HG02885 (cell line): ENCODE measurements at regions not wholly inside any gene's neighbourhood (a gene's known extent, or its start where the extent isn't known, plus 50 kb on each side); places are given as distances from the start of the nearest gene placed in this dataset.
"Not testable (repeated sequence)": the region's sequence is repeated elsewhere in the genome, so short reads cannot be mapped to it uniquely, and the experiment has no call there.

ENCODE experiments used
- ATAC-seq: cut with Tn5 transposase; IDR thresholded peaks from one replicate; pipeline ENCODE4 v1.9.1; 2021; ENCODE audit warnings: mild to moderate bottlenecking; ENCODE audit not compliant: unreplicated experiment, poor library complexity

DNA sequence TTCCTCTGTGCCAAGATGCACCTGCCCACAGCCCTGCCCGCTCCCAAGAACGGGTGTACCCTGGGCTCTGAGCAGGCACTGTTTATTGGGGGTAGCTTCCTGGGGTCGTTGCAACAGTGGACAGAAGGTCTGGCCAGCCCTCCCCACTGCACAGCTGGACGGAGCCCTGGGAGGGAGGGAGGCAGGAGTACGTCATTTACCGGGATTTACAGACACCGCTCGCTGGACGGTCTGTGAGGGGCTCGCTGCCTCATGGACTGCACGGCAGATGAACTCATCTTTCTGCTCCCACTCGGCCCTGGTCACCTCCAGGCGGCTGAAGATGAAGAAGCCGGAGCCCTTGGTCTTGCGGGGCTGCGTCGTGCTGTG, 195.2 kb downstream of the TMEM121 start:
- not testable (repeated sequence) for ATAC-seq

DNA sequence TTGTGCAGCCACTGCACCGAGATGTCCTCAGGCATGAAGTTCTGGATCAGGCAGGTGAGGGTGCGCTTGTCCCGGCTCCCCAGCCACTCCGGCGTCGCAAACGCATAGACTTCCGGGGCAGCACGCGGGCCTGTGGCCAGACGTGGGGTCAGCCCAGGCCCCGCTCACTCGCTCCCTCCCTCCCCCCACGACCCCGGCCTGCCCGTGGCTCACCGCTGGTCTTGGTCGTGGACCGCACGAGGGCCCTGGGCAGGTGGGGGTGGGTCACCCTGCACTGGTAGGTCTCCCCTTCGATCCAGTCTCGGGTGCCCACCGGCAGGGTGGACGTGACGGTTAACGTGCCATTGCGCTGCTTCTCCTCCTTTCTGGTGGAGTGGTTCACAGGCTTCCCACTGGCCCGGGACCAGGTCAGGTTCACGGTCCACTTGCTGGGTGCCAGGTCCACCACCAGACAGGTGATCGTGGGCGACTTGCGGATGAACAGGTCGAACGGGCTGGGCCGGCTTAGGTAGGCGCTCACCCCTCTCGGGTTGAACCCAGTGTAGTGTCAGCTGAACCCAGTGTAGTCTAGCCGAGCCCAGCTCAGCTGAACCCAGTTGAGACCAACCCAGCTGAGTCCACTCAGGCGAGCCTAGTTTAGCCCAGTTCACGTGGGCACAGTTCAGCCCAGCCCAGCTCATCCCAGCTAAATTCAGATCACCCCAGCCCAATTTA, 195.8 kb downstream of the TMEM121 start:
- ATAC-seq, result not testable (repeated sequence)

DNA sequence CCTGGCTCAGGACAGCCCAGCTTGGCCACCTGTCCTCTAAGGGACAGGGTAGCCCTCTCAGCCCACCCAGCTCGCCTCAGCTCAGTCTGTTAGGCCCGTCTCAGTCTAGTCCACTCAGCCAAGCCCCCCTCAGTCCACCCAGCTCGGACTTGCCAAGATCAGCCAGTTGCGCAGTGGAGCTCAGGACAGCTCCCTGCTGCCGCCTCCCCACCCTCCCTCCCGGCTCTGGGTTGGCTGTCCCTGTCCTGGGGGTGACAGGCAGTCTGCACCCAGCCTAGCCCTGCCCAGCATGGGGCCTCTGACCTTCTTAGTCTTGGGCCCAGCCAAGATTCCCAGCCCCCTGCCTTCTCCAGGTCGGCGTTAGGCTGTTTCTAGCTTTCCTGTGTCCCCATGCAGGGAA, 196.9 kb downstream of the TMEM121 start:
- not testable (repeated sequence) for ATAC-seq

DNA sequence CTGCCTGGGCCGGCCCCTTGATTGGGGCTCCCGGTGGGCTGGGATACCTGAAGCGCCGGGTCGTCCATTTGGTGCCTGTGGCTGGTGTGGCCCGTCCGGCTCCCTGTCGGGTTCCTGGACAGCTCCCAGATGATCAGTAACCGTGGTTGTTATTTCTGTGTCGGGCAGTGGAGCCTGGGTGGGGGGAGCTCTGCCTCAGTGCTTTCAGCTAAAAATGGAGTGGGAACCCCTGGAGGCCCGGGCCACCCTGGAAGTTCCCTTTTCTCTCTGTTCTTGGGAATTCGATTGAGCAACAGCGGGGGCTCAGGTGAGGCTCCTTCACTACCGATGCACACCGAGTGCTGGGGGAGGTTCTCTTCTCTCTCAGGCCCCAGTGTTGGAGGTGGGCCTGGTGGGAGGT, 197.4 kb downstream of the TMEM121 start:
- ATAC-seq, result not testable (repeated sequence)

DNA sequence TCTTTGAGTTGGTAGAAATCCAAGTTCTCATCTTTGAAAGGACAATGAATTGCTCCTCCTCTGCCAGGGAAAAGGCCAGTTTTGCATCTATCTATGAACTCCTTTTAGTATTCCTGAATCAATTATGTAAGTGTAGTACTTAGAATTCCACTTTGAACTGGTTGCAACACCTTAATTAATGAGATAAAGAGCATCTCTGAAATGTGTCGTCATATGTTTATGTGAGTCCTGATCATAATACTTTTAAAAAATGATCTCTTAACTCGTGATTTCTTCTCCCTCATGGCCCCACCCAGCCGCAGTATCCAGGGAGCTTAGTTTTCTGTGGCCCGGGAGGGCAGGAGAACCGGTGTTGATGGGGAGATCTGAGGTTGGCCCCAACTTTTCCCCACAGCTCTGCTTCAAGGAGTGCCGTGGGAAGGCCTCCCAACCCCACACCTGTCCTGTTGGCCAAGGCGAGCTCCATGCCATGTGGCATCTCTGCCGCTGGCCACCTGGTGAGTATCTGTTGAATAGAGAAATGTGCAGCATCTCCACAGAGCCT, 203.5 kb downstream of the TMEM121 start:
- ATAC-seq, result not testable (repeated sequence)

DNA sequence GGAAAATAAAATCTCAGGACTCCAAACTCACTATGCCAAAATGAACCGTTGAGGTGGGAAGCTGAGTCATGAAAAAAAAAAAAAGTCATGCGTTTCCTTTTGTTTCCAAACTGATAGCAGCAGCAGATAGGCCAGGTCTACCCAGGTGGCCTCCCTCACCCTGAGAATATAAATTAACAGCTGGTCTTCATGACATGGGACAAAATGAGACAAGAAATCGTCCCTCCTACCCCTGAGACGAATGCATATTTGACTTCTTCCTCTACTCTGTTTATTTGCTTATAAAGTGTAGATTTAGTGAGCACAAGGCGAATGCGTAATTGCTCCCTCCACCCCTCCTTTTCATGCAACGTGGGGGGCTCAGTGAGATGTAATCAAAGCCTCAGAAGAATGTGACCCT, 204.3 kb downstream of the TMEM121 start:
- ATAC-seq, result not testable (repeated sequence)

DNA sequence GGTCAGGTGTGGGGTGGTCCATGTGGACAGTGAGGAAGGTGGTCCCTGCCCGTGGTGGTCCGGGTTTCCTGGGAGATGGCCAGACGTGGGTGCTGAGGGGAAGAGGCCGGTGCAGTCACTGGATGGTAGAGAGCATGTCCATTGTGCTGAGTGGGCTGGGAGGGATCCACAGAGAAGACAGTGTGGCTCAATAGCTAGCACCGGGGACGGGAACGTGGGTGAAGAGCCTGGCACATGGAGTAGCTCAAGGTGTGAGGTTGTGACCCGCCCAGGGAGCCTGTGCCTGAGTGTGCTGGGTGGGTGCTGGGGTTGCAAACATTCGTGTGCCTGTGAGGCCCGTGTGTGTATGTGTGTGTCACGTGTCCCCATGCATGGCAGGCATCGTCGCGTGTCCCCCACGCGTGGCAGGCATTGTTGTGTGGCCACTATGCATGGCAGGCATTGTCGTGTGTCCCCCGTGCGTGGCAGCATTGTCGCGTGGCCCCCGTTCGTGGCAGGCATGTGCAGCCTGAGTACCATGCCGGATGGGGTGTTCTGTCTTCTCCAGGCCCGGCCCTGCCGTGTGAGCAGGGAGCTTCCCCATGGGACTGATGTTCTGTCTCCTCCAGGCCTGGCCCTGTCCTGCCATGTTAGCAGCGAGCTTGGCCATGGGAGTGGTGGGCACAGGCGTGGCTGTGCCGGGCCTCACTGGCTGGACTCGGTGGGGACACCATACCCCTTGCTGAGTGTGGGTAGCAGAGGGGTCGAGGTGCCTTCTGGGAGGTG, 205.0 kb downstream of the TMEM121 start:
- ATAC-seq, result not testable (repeated sequence)

DNA sequence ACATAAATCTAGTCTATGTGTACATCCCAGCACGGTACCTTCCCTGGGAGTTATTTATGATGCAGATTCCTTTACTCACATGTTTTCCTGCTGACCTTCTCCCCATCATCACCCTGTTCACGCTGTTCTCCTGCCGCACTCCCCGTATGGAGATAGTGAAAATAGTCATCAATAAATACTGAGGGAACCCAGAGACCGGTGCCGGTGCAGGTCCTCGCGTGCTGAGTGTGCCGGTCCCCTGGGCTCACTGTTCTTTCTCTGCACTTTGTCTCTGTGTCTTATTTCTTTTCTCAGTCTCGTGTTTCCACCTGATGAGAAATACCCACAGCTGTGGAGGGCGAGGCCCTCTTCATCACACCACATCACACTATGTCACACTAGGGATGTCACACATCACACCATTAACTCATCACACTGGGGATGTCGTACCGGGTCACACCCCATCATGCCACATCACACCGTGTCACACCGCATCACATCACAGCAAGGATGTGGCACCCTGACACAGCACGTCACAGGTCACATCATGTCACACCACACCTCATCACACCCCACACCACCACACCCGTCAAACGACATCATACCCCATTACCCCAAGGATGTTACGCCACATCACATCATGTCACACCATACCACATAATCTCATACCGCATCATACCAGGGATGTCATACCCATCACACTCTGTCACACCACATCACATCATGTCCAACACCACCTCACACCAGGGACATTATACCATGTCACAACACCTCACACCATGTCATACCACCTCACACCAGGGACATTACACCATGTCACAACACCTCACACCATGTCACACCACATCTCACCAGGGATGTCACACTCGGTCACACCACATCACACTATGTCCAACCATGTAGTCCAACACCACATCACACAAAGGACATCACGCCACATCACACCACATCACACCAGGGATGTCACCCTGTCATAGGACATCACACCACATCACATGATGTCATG, 207.0 kb downstream of the TMEM121 start:
- no peak for ATAC-seq

DNA sequence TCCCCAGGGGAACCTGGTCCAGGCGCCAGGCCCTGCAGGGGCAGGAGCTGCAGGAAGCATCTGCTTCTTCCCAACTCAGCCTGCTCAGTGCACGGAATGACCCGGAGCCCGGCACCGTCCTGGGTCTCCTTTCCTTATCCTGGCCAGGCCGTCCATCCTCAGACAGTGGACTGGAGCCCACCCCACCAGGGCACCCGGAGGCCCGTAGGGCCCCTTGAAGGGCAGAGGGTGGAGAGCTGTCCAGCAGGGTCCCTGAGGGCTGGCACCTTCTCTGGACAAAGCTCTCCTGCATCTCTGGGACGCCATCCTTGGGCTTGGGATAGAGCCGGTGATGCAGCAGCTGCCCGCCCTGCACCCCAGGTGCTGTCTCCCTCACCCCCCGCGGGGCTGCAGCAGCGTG, 207.9 kb downstream of the TMEM121 start:
- not testable (repeated sequence) for ATAC-seq

DNA sequence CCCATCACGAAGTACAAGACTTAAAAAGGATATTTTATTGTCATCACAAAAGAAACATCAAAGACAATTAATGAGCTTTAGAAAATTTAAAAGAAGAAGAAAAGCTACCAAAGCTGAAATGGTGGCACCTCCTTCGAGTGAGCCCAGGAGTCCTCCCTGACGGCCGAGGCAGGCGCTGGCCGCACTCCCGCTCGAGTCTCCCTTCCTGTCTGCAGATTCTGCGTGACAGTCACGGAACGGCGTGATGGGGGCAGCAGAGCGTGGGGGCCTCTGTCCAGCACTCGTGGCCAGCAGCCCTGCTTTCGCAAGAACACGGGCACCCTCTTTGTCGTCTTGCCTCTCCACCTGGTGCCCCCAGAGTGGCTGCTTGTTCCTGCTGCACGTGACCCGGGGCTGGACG, 209.9 kb downstream of the TMEM121 start:
- ATAC-seq, result not testable (repeated sequence)

DNA sequence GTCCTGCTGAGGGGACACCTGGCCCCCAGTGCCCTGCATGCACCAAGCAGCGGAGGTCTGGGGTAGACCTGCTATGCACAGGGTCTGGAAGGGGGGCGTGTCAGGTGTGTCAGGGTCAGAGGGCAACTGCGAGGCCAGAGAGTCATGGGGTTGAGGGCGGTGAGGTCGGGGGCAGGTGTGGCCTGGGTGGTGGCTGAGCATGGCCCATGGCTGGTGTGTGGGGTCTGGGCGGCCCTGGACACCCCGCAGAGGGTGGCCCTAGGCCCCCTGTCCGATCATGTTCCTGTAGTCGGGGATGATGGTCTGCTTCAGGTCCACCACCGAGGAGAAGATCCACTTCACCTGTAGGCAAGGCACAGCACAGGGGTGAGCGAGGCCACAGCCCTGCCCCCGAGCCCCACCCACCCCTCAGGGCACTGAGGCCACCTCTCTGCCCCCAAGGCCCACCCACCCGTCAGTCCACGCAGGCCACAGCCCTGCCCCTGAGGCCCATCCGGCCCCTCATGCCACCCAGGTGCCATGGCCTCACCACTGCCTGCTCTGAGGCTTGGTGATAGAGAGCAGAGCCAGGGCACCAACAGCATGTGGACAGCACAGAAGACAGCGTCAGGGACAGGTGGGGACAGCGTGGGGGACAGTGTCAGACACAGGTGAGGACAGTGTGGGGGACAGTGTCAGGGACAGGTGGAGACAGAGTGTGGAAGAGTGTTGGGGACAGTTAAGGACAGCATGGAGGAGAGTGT, 211.3 kb downstream of the TMEM121 start:
- no peak for ATAC-seq

DNA sequence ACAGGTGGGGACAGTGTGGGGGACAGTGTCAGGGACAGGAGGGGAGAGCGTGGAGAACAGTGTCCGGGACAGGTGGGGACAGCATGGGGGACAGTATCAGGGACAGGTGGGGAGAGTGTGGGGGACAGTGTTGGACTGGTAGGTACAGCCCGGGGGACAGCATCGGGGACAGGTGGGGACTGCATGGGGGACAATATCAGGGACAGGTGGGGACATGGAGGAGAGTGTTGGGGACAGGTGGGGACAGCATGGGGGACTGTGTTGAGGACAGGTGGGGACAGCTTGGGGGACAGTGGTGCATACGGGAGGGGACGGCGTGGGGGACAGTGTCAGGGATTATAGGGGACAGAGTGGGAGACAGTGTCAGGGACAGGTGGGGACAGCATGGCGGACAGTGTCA, 212.3 kb downstream of the TMEM121 start:
- no peak for ATAC-seq

DNA sequence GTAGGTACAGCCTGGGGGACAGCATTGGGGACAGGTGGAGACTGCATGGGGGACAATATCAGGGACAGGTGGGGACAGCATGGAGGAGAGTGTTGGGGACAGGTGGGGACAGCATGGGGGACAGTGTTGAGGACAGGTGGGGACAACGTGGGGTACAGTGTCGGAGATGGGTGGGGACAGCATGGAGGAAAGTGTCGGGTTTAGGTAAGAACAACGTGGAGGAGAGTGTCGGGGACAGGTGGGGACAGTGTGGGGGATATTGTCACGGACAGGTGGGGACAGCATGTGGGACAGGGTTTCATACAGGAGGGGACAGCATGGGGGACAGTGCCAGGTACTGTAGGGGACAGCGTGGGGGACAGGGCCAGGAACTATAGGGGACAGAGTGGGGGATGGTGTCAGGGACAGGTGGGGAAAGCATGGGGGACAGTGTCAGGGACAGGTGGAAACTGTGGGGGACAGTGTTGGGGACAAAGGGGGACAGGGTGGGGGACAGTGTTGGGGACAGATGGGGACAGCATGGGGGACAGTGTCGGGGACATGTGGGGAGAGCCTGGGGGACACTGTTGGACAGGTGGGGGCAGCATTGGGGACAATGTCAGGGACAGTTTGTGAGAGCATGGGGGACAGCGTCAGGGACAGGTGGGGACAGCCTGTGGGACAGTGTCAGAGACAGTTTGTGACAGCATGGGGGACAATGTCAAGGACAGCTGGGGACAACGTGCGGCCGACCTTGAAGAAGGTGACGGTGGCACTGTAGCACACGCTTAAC, 213.1 kb downstream of the TMEM121 start:
- no peak for ATAC-seq

DNA sequence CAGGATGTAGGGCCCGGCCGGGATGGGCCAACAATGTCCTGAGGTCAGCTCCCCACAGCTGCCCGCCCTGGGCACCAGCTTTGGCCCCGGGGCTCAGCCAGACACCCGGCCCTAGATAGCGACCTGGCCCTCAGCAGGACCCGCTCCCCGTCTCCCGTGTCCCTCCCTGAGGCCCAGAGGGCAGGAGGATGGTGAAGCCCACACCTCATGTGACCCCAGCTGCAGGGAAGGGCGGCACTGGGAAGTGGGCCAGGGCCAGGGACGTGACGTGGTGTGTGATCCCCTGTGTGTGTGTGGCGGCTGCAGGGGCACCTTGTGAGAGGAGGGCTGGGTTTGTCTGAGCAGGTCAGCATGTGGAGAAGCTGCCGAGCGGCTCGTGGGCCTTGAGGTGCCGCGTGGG, 213.9 kb downstream of the TMEM121 start:
- not testable (repeated sequence) for ATAC-seq

DNA sequence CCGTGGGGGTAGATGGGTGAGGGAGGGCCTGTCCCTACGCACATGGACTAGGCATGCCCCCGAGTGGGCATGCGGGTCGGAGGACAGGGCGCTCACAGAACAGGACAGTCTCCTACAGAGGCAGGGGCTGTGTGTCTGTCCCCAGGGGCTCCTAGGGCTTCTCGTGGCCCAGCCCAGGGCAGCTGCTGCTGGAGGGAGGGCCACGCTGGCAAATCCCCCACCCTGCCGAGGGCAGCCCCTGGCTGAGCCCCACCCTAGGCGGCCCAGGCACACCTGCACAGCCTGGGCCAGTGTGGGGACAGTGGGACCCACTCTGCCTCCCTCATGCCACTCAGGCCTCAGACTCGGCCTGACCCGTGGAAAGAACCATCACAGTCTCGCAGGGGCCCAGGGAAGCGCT, 214.6 kb downstream of the TMEM121 start:
- ATAC-seq, result not testable (repeated sequence)

DNA sequence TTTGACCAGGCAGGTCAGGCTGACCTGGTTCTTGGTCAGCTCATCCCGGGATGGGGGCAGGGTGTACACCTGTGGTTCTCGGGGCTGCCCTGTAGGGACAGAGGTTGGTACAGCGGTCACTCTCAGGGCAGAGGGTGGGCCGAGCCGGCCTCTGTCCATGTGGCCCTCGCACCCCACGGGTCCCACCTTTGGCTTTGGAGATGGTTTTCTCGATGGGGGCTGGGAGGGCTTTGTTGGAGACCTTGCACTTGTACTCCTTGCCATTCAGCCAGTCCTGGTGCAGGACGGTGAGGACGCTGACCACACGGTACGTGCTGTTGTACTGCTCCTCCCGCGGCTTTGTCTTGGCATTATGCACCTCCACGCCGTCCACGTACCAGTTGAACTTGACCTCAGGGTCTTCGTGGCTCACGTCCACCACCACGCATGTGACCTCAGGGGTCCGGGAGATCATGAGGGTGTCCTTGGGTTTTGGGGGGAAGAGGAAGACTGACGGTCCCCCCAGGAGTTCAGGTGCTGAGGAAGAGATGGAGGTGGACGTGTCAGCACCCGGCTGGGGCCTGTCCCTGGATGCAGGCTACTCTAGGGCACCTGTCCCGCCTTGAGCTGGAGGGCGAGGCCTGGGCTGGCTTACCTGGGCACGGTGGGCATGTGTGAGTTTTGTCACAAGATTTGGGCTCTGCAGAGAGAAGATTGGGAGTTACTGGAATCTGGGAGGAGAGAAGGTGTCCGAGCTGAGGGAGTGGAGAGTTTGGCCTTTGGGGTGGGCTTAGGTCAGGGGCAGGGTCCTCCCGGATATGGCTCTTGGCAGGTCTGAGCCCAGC, 215.5 kb downstream of the TMEM121 start:
- not testable (repeated sequence) for ATAC-seq

DNA sequence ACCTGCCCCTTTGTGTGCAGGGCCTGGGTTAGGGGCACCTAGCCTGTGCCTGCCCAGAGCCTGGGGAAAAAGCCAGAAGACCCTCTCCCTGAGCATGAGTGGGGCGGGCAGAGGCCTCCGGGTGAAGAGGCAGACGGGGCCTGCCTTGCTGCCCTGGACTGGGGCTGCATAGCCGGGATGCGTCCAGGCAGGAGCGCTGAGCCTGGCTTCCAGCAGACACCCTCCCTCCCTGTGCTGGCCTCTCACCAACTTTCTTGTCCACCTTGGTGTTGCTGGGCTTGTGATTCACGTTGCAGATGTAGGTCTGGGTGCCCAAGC, 216.1 kb downstream of the TMEM121 start:
- no peak for ATAC-seq
